ENCODE measurements at regions not wholly inside any gene's neighbourhood (a gene's known extent, or its start where the extent isn't known, plus 50 kb on each side); places are given as distances from the start of the nearest gene placed in this dataset.

GRCh38 chr2:147385600-147385999 is 459.2 kb upstream of the ACVR2A start:
- intact Hi-C loops (cut with micrococcal nuclease): no loop called here
- POLR2A ChIA-PET: no interaction called here
- BruUV-seq (replicated peaks): no TSS peak

More at GRCh38 chr2:147385600-147385999, 459.2 kb upstream of the ACVR2A start:
- Histone ChIP-seq H3K4me1 (ENCODE audit: control insufficient read depth in 1 of 2, insufficient read depth in 2 of 2, low read length in 2 of 2) (no peaks in the 10 kb centered on the region), H3K4me2 (ENCODE audit: low read length) (no peak overlapping the region), H3K79me2 (ENCODE audit: insufficient read depth, low read length) (no peaks in the 10 kb centered on the region), H4K20me1 (ENCODE audit: insufficient read depth) (no peaks in the 10 kb centered on the region), H3K27ac (ENCODE audit: low read depth, low read length) (no peak overlapping the region), H3K4me3 (replicated peaks in 1 of 2; ENCODE audit: low read depth in 1 of 2, low read length in 2 of 2) (no peak overlapping the region), H3K9me2 (ENCODE audit: insufficient read depth) (no peaks in the 10 kb centered on the region), H3K9ac (ENCODE audit: low read length) (no peak overlapping the region), H3K9me3 (ENCODE audit: control insufficient read depth in 1 of 2, insufficient read depth in 1 of 2, low read depth in 1 of 2, low read length in 2 of 2) (no peaks in the 10 kb centered on the region), H3K36me3 (ENCODE audit: control insufficient read depth in 1 of 2, insufficient read depth in 2 of 2, low read length in 2 of 2) (no peaks in the 10 kb centered on the region), H2AFZ (ENCODE audit: low read depth, low read length, poor library complexity, severe bottlenecking) (no peak overlapping the region), H3K27me3 (ENCODE audit: insufficient read depth, low read length) (no peaks in the 10 kb centered on the region)
- ATAC-seq (no peak), DNase-seq (ENCODE audit: low read depth, low spot score) (no peak)
- TF ChIP-seq ZNF274 (IDR thresholded peaks at IDR 0.05; ENCODE audit: low read depth, low read length) (no peak), SP1 (IDR thresholded peaks at IDR 0.05; ENCODE audit: low read depth) (no peak), POLR2AphosphoS5 (IDR thresholded peaks at IDR 0.05; ENCODE audit: low read depth, low read length) (no peak), RAD21 (IDR thresholded peaks at IDR 0.05; ENCODE audit: low read depth) (no peak), ELF1 (IDR thresholded peaks at IDR 0.05; ENCODE audit: borderline replicate concordance, low read depth) (no peak), EZH2phosphoT487 (IDR thresholded peaks at IDR 0.05; ENCODE audit: borderline replicate concordance) (no peak), FOSL1 (IDR thresholded peaks at IDR 0.05; ENCODE audit: low read depth) (no peak), ATF3 (IDR thresholded peaks at IDR 0.05) (no peak), JUND (IDR thresholded peaks at IDR 0.05) (no peak), CEBPB (IDR thresholded peaks at IDR 0.05; ENCODE audit: low read depth) (no peak), POLR2A (IDR thresholded peaks at IDR 0.05; ENCODE audit: borderline replicate concordance, extremely low read depth, insufficient read depth, insufficient read length) (no peak), EGR1 (IDR thresholded peaks at IDR 0.05; ENCODE audit: low read depth) (no peak), CTCF (IDR thresholded peaks at IDR 0.05 in 2 of 3, conservative IDR thresholded peaks at IDR 0.05 in 1 of 3; ENCODE audit: borderline replicate concordance in 1 of 3, insufficient read depth in 1 of 3, low read depth in 2 of 3, low read length in 2 of 3) (no peak), TCF7L2 (IDR thresholded peaks at IDR 0.05; ENCODE audit: borderline replicate concordance, extremely low read depth, insufficient read depth, insufficient read length) (no peak), SRF (IDR thresholded peaks at IDR 0.05; ENCODE audit: low read depth) (no peak), ZBTB33 (IDR thresholded peaks at IDR 0.05; ENCODE audit: extremely low read depth, insufficient replicate concordance, low read length) (no peak), EZH2 (IDR thresholded peaks at IDR 0.05) (no peak), CBX3 (IDR thresholded peaks at IDR 0.05; ENCODE audit: low read depth) (no peak)
- TF ChIP-seq, protein P1, sequence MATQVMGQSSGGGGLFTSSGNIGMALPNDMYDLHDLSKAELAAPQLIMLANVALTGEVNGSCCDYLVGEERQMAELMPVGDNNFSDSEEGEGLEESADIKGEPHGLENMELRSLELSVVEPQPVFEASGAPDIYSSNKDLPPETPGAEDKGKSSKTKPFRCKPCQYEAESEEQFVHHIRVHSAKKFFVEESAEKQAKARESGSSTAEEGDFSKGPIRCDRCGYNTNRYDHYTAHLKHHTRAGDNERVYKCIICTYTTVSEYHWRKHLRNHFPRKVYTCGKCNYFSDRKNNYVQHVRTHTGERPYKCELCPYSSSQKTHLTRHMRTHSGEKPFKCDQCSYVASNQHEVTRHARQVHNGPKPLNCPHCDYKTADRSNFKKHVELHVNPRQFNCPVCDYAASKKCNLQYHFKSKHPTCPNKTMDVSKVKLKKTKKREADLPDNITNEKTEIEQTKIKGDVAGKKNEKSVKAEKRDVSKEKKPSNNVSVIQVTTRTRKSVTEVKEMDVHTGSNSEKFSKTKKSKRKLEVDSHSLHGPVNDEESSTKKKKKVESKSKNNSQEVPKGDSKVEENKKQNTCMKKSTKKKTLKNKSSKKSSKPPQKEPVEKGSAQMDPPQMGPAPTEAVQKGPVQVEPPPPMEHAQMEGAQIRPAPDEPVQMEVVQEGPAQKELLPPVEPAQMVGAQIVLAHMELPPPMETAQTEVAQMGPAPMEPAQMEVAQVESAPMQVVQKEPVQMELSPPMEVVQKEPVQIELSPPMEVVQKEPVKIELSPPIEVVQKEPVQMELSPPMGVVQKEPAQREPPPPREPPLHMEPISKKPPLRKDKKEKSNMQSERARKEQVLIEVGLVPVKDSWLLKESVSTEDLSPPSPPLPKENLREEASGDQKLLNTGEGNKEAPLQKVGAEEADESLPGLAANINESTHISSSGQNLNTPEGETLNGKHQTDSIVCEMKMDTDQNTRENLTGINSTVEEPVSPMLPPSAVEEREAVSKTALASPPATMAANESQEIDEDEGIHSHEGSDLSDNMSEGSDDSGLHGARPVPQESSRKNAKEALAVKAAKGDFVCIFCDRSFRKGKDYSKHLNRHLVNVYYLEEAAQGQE (IDR thresholded peaks at IDR 0.05; ENCODE audit: low read depth): no peak
- CTCF ChIA-PET: no interaction called here
- RAD21 ChIA-PET (ENCODE audit: low non-redundant PET in 1 of 2, low total read pairs in 2 of 2, uncharacterized antibody in 2 of 2, unreplicated experiment in 2 of 2): no interaction called here
